ENCODE measurements at regions not wholly inside any gene's neighbourhood (a gene's known extent, or its start where the extent isn't known, plus 50 kb on each side); places are given as distances from the start of the nearest gene placed in this dataset.

- no TSS peak for BruUV-seq (replicated peaks)
- H4K20me1 ChIP-seq (ENCODE audit: insufficient read depth, low read length) = no peaks in the 10 kb centered on the region
- no peak overlapping the region for H3K4me2 ChIP-seq (ENCODE audit: low read depth, low read length)
- 31% methylated on average over 3 of the region's 3 CpGs for WGBS (ENCODE audit: low lambda C conversion rate)
- no peak overlapping the region for H2AFZ ChIP-seq (ENCODE audit: low read length)
- intact Hi-C loops (cut with micrococcal nuclease; ENCODE audit: unreplicated experiment) (no loop called here), in situ Hi-C loops (cut with HindIII; ENCODE audit: extremely low pct_ligation_motif_present, low pct_unique_long_range_greater_than_20kb) (no loop called here)
- DNase-seq (ENCODE audit: low spot score) (no peak), FAIRE-seq (no peak), ATAC-seq (no peak)
- no peak overlapping the region for H3K4me3 ChIP-seq (replicated peaks in 1 of 3; ENCODE audit: insufficient read depth in 1 of 3, low read depth in 2 of 3, low read length in 3 of 3)
- H3K4me1 ChIP-seq (ENCODE audit: insufficient read depth, low read length) = no peaks in the 10 kb centered on the region
- no peaks in the 10 kb centered on the region for H3K36me3 ChIP-seq (replicated peaks in 1 of 2; ENCODE audit: control insufficient read depth in 1 of 2, insufficient read depth in 2 of 2, low read length in 2 of 2)
- ChIA-PET CTCF (ENCODE audit: low intra/inter-chr PET ratio, low total read pairs) (no interaction called here), POLR2A (no interaction called here)
- H3K27me3 ChIP-seq (ENCODE audit: control insufficient read depth in 1 of 2, insufficient read depth in 2 of 2, low read length in 2 of 2) = no peaks in the 10 kb centered on the region
- TF ChIP-seq GTF2F1 (IDR thresholded peaks at IDR 0.05; ENCODE audit: low read length) = no peak
- no peak for TF ChIP-seq TP53 (CRISPR knock-in tag; conservative IDR thresholded peaks at IDR 0.05)
- TF ChIP-seq GATA4 (IDR thresholded peaks at IDR 0.05; ENCODE audit: borderline replicate concordance, low read depth) = no peak
- no peak for TF ChIP-seq NFIB (CRISPR knock-in tag; IDR thresholded peaks at IDR 0.05; ENCODE audit: borderline replicate concordance)
- TF ChIP-seq ZNF678 (CRISPR knock-in tag; IDR thresholded peaks at IDR 0.05) = no peak
- no peak for TF ChIP-seq ZNF251 (CRISPR knock-in tag; IDR thresholded peaks at IDR 0.05)
- H3K9me3 ChIP-seq (ENCODE audit: low read length) = no peaks in the 10 kb centered on the region
- H3K9ac ChIP-seq (ENCODE audit: insufficient read depth, low read depth, low read length) = no peak overlapping the region
- no peak overlapping the region for H3K27ac ChIP-seq (ENCODE audit: extremely low read length, insufficient read depth, low read length)
- no peaks in the 10 kb centered on the region for H3K79me2 ChIP-seq (ENCODE audit: insufficient read depth, low read length)
Measured at GRCh38 chr1:30337324-30337620, 386.1 kb downstream of the MATN1 start.

- DNase-seq (ENCODE audit: low spot score) (no peak), ATAC-seq (no peak), FAIRE-seq (no peak)
- no peak overlapping the region for H3K27ac ChIP-seq (ENCODE audit: extremely low read length, insufficient read depth, low read length)
- no peak overlapping the region for H3K4me2 ChIP-seq (ENCODE audit: low read depth, low read length)
- H3K4me3 ChIP-seq (replicated peaks in 1 of 3; ENCODE audit: insufficient read depth in 1 of 3, low read depth in 2 of 3, low read length in 3 of 3) = no peak overlapping the region
- H3K27me3 ChIP-seq (ENCODE audit: control insufficient read depth in 1 of 2, insufficient read depth in 2 of 2, low read length in 2 of 2) = no peaks in the 10 kb centered on the region
- no peaks in the 10 kb centered on the region for H3K9me3 ChIP-seq (ENCODE audit: low read length)
- ChIA-PET CTCF (ENCODE audit: low intra/inter-chr PET ratio, low total read pairs) (no interaction called here), POLR2A (no interaction called here)
- H2AFZ ChIP-seq (ENCODE audit: low read length) = no peak overlapping the region
- intact Hi-C loops (cut with micrococcal nuclease; ENCODE audit: unreplicated experiment) = no loop called here
- no peak overlapping the region for H3K9ac ChIP-seq (ENCODE audit: insufficient read depth, low read depth, low read length)
- BruUV-seq (replicated peaks) = no TSS peak
- no peaks in the 10 kb centered on the region for H3K36me3 ChIP-seq (replicated peaks in 1 of 2; ENCODE audit: control insufficient read depth in 1 of 2, insufficient read depth in 2 of 2, low read length in 2 of 2)
- WGBS (ENCODE audit: low lambda C conversion rate) = 17% methylated on average over 12 of the region's 16 CpGs
- H3K79me2 ChIP-seq (ENCODE audit: insufficient read depth, low read length) = no peaks in the 10 kb centered on the region
- no peaks in the 10 kb centered on the region for H3K4me1 ChIP-seq (ENCODE audit: insufficient read depth, low read length)
- TF ChIP-seq HNRNPH1 (optimal IDR thresholded peaks at IDR 0.05; ENCODE audit: low read depth, low read length) (no peak), ZNF235 (CRISPR knock-in tag; IDR thresholded peaks at IDR 0.05; ENCODE audit: borderline replicate concordance) (no peak), GATAD2A (CRISPR knock-in tag; IDR thresholded peaks at IDR 0.05) (no peak), MLX (CRISPR knock-in tag; IDR thresholded peaks at IDR 0.05) (no peak)
- TF ChIP-seq, protein P1, sequence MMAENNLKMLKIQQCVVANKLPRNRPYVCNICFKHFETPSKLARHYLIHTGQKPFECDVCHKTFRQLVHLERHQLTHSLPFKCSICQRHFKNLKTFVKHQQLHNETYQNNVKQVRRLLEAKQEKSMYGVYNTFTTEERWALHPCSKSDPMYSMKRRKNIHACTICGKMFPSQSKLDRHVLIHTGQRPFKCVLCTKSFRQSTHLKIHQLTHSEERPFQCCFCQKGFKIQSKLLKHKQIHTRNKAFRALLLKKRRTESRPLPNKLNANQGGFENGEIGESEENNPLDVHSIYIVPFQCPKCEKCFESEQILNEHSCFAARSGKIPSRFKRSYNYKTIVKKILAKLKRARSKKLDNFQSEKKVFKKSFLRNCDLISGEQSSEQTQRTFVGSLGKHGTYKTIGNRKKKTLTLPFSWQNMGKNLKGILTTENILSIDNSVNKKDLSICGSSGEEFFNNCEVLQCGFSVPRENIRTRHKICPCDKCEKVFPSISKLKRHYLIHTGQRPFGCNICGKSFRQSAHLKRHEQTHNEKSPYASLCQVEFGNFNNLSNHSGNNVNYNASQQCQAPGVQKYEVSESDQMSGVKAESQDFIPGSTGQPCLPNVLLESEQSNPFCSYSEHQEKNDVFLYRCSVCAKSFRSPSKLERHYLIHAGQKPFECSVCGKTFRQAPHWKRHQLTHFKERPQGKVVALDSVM (CRISPR knock-in tag; IDR thresholded peaks at IDR 0.05) = no peak
- no peaks in the 10 kb centered on the region for H4K20me1 ChIP-seq (ENCODE audit: insufficient read depth, low read length)
- in situ Hi-C loops (cut with HindIII; ENCODE audit: extremely low pct_ligation_motif_present, low pct_unique_long_range_greater_than_20kb) = no loop called here
Measured at GRCh38 chr1:30336550-30337323, 386.6 kb downstream of the MATN1 start.
